GM18505 (cell line): ENCODE measurements at regions not wholly inside any gene's neighbourhood (a gene's known extent, or its start where the extent isn't known, plus 50 kb on each side); places are given as distances from the start of the nearest gene placed in this dataset.
"Not testable (repeated sequence)": the region's sequence is repeated elsewhere in the genome, so short reads cannot be mapped to it uniquely, and the experiment has no call there.

Experiments
- ATAC-seq: cut with Tn5 transposase; IDR thresholded peaks from one replicate; pipeline ENCODE4 v1.9.1; 2021; ENCODE audit not compliant: unreplicated experiment
- POLR2A ChIP-seq: IDR thresholded peaks from 4 replicates; pipeline ENCODE4 v1.6.1; 2011; ENCODE audit warnings: borderline replicate concordance; ENCODE audit not compliant: insufficient read depth, insufficient read length; ENCODE audit errors: extremely low read depth

- TF ChIP-seq POLR2A: no peak
- ATAC-seq: no peak
These were observed 106.5 kb upstream of the PRKD1 start for GRCh38 chr14:30034152-30034551.

- no peak for TF ChIP-seq POLR2A
- ATAC-seq: no peak
These were observed 107.7 kb upstream of the PRKD1 start for GRCh38 chr14:30035361-30035760.

GRCh38 chr14:30045720-30046119 lies 118.1 kb upstream of the PRKD1 start:
- ATAC-seq: no peak
- TF ChIP-seq POLR2A: no peak

GRCh38 chr14:30053103-30053502 lies 125.5 kb upstream of the PRKD1 start:
- no peak for TF ChIP-seq POLR2A
- no peak for ATAC-seq

- no peak for ATAC-seq
- no peak for TF ChIP-seq POLR2A
These were observed 126.6 kb upstream of the PRKD1 start for GRCh38 chr14:30054201-30054600.

GRCh38 chr14:30058401-30058800 lies 130.8 kb upstream of the PRKD1 start:
- no peak for ATAC-seq
- TF ChIP-seq POLR2A: no peak

GRCh38 chr14:30063746-30064145 lies 136.1 kb upstream of the PRKD1 start:
- no peak for ATAC-seq
- TF ChIP-seq POLR2A: no peak

- no peak for TF ChIP-seq POLR2A
- ATAC-seq: no peak
These were observed 136.8 kb upstream of the PRKD1 start for GRCh38 chr14:30064454-30064853.

- no peak for TF ChIP-seq POLR2A
- no peak for ATAC-seq
These were observed 141.9 kb upstream of the PRKD1 start for GRCh38 chr14:30069536-30069935.

GRCh38 chr14:30072454-30072853 lies 144.8 kb upstream of the PRKD1 start:
- ATAC-seq: not testable (repeated sequence)

GRCh38 chr14:30077946-30078345 lies 150.3 kb upstream of the PRKD1 start:
- no peak for ATAC-seq
- TF ChIP-seq POLR2A: no peak

GRCh38 chr14:30078811-30079402 lies 151.3 kb upstream of the PRKD1 start:
- TF ChIP-seq POLR2A: no peak
- no peak for ATAC-seq

- no peak for ATAC-seq
- TF ChIP-seq POLR2A: no peak
These were observed 154.8 kb upstream of the PRKD1 start for GRCh38 chr14:30082486-30082885.

GRCh38 chr14:30084811-30085210 lies 157.2 kb upstream of the PRKD1 start:
- ATAC-seq: no peak
- TF ChIP-seq POLR2A: no peak

- no peak for ATAC-seq
- TF ChIP-seq POLR2A: no peak
These were observed 158.3 kb upstream of the PRKD1 start for GRCh38 chr14:30085943-30086342.
